H1 (cell line): ENCODE measurements at regions not wholly inside any gene's neighbourhood (a gene's known extent, or its start where the extent isn't known, plus 50 kb on each side); places are given as distances from the start of the nearest gene placed in this dataset.

Source experiments
- CTCF ChIA-PET: fragments of 300-600 bp; sonication (Branson Sonifier 250); formaldehyde crosslinking; loops from one replicate; lab custom pipeline; 2021; ENCODE audit not compliant: partially characterized antibody; lab: Charles Lee
- POLR2A ChIA-PET: fragments of 300-600 bp; sonication (Branson Sonifier 250); formaldehyde crosslinking; loops from one replicate; lab custom pipeline; 2021; ENCODE audit warnings: inconsistent platforms; ENCODE audit not compliant: partially characterized antibody; lab: Charles Lee
- DNase-seq, 2 experiments: peaks; one replicate each; pipeline versions ENCODE4 v3.0.0 to v3.0.0-alpha.2; 2010 to 2022; ENCODE audit warnings: low spot score in 2 of 2, low read depth in 1 of 2, mixed read lengths in 1 of 2
- FAIRE-seq: peaks from 2 replicates; lab custom pipeline; 2011; peaks lifted over from hg19 to GRCh38; lab: Jason Lieb, UNC
- H2AFZ ChIP-seq: 2 replicates; pipeline ENCODE4 v1.8.1; 2012; ENCODE audit warnings: low read length, inconsistent platforms
- H2AK5ac ChIP-seq: 2 replicates; pipeline ENCODE4 v1.6.1; 2013; ENCODE audit warnings: low read depth, low read length
- H2BK120ac ChIP-seq: replicated peaks from 2 replicates; pipeline ENCODE3; 2013; ENCODE audit warnings: low read depth, low read length, inconsistent platforms
- H2BK12ac ChIP-seq: 2 replicates; pipeline ENCODE4 v1.6.1; 2013; ENCODE audit warnings: low read depth, low read length
- H2BK15ac ChIP-seq: 2 replicates; pipeline ENCODE4 v1.6.1; 2013; ENCODE audit warnings: low read length
- H2BK20ac ChIP-seq: 2 replicates; pipeline ENCODE4 v1.6.1; 2013; ENCODE audit warnings: low read length
- H2BK5ac ChIP-seq: 2 replicates; pipeline ENCODE4 v1.6.1; 2013; ENCODE audit warnings: low read depth, low read length
- H3K14ac ChIP-seq: 2 replicates; pipeline ENCODE4 v1.6.1; 2013; ENCODE audit warnings: inconsistent platforms; ENCODE audit not compliant: insufficient read length
- H3K18ac ChIP-seq: 2 replicates; pipeline ENCODE4 v1.6.1; 2013; ENCODE audit warnings: low read length; ENCODE audit errors: extremely low read depth
- H3K23ac ChIP-seq: 2 replicates; pipeline ENCODE4 v1.6.1; 2013; ENCODE audit warnings: inconsistent platforms; ENCODE audit not compliant: insufficient read length
- H3K23me2 ChIP-seq: 2 replicates; pipeline ENCODE4 v1.6.1; 2013; ENCODE audit warnings: low read depth, low read length
- H3K27ac ChIP-seq: 2 replicates; pipeline ENCODE4 v1.6.1; 2011; ENCODE audit warnings: low read depth, low read length, inconsistent platforms
- H3K27me3 ChIP-seq, 4 experiments: replicated peaks in 1 of 4; 1 replicate in 1 of 4; 2 replicates in 3 of 4; pipeline versions ENCODE4 v1.6.1 to v1.8.1; 2011 to 2013; ENCODE audit warnings: low read length in 3 of 4, mild to moderate bottlenecking in 3 of 4, inconsistent platforms in 2 of 4, mixed read lengths in 2 of 4, moderate library complexity in 1 of 4; ENCODE audit not compliant: control insufficient read depth in 3 of 4, insufficient read depth in 3 of 4; ENCODE audit errors: extremely low read depth in 1 of 4
- H3K36me3 ChIP-seq, 4 experiments: 2 replicates each; pipeline versions ENCODE4 v1.6.1 to v1.8.1; 2011 to 2013; ENCODE audit warnings: mild to moderate bottlenecking in 4 of 4, low read length in 3 of 4, moderate library complexity in 2 of 4, control low read depth in 1 of 4, inconsistent platforms in 1 of 4; ENCODE audit not compliant: insufficient read depth in 4 of 4, control insufficient read depth in 2 of 4
- H3K4ac ChIP-seq: replicated peaks from 2 replicates; pipeline ENCODE3; 2013; ENCODE audit warnings: low read length, low read depth, mixed read lengths, inconsistent platforms; ENCODE audit not compliant: insufficient read length
- H3K4me1 ChIP-seq, 4 experiments: replicated peaks in 1 of 4; 1 replicate in 1 of 4; 2 replicates in 3 of 4; pipeline versions ENCODE4 v1.6.1 to v1.8.1; 2011 to 2013; ENCODE audit warnings: low read length in 3 of 4, inconsistent platforms in 2 of 4, mixed read lengths in 1 of 4; ENCODE audit not compliant: insufficient read depth in 4 of 4, control insufficient read depth in 3 of 4
- H3K4me2 ChIP-seq, 2 experiments: 2 replicates each; pipeline versions ENCODE4 v1.6.1 to v1.8.1; 2011 to 2013; ENCODE audit warnings: low read depth in 2 of 2, low read length in 2 of 2, control low read depth in 1 of 2, inconsistent platforms in 1 of 2, mild to moderate bottlenecking in 1 of 2; ENCODE audit not compliant: insufficient read depth in 1 of 2
- H3K4me3 ChIP-seq, 4 experiments: fragments of 200-600, 300-600 bp in 1 of 4; sonication (generic), shearing (Covaris generic), sonication (Bioruptor Twin) in 1 of 4; 2 replicates each; pipeline versions ENCODE4 v1.5.1 to v1.8.1; 2011 to 2016; ENCODE audit warnings: low read length in 4 of 4, low read depth in 3 of 4, control low read depth in 2 of 4, inconsistent platforms in 2 of 4, mild to moderate bottlenecking in 2 of 4, mixed read lengths in 1 of 4, moderate library complexity in 1 of 4; ENCODE audit not compliant: insufficient read depth in 2 of 4; ENCODE audit errors: extremely low read depth in 1 of 4
- H3K56ac ChIP-seq: replicated peaks from 2 replicates; pipeline ENCODE3; 2013; ENCODE audit warnings: low read depth, mild to moderate bottlenecking, mixed read lengths, low read length, inconsistent platforms; ENCODE audit not compliant: insufficient read length
- H3K79me1 ChIP-seq: 2 replicates; pipeline ENCODE4 v1.6.1; 2013; ENCODE audit warnings: low read depth, low read length, control low read depth
- H3K79me2 ChIP-seq, 2 experiments: 2 replicates each; pipeline versions ENCODE4 v1.6.1 to v1.8.1; 2012 to 2013; ENCODE audit warnings: low read length in 2 of 2, mild to moderate bottlenecking in 2 of 2, inconsistent platforms in 1 of 2; ENCODE audit not compliant: insufficient read depth in 2 of 2, control insufficient read depth in 1 of 2
- H3K9ac ChIP-seq, 4 experiments: replicated peaks in 1 of 4; 1 replicate in 1 of 4; 2 replicates in 3 of 4; pipeline versions ENCODE4 v1.6.1 to v1.8.1; 2011 to 2013; ENCODE audit warnings: low read depth in 3 of 4, low read length in 3 of 4, control low read depth in 2 of 4, mild to moderate bottlenecking in 2 of 4, moderate library complexity in 2 of 4, inconsistent platforms in 1 of 4; ENCODE audit errors: extremely low read depth in 1 of 4
- H3K9me3 ChIP-seq, 2 experiments: 2 replicates each; pipeline versions ENCODE4 v1.6.1 to v1.8.1; 2012 to 2013; ENCODE audit warnings: mild to moderate bottlenecking in 2 of 2, moderate library complexity in 2 of 2, control low read depth in 1 of 2, inconsistent platforms in 1 of 2, low read depth in 1 of 2, low read length in 1 of 2, mixed read lengths in 1 of 2; ENCODE audit not compliant: insufficient read depth in 2 of 2
- H4K20me1 ChIP-seq, 2 experiments: replicated peaks in 1 of 2; 2 replicates each; pipeline versions ENCODE3 to v1.8.1; 2011 to 2013; ENCODE audit warnings: inconsistent platforms in 2 of 2, low read length in 2 of 2, mild to moderate bottlenecking in 1 of 2; ENCODE audit not compliant: insufficient read depth in 2 of 2, control insufficient read depth in 1 of 2
- H4K5ac ChIP-seq: 2 replicates; pipeline ENCODE4 v1.6.1; 2013; ENCODE audit warnings: low read length, low read depth, mixed read lengths, inconsistent platforms; ENCODE audit not compliant: insufficient read length
- H4K8ac ChIP-seq: 2 replicates; pipeline ENCODE4 v1.8.0; 2013; ENCODE audit warnings: mild to moderate bottlenecking, moderate library complexity, low read length, inconsistent platforms; ENCODE audit not compliant: insufficient read depth; ENCODE audit errors: extremely low read depth
- H4K91ac ChIP-seq: replicated peaks from 2 replicates; pipeline ENCODE3; 2013; ENCODE audit warnings: low read length, mixed read lengths, inconsistent platforms; ENCODE audit not compliant: insufficient read length
- ATF2 ChIP-seq: IDR thresholded peaks from 2 replicates; pipeline ENCODE4 v1.6.1; 2012; ENCODE audit warnings: low read length, inconsistent platforms
- SAP30 ChIP-seq: fragments of 300-600 bp; sonication (generic); IDR thresholded peaks from 2 replicates; pipeline ENCODE4 v1.7.1; 2012; ENCODE audit warnings: low read length, moderate library complexity, mild to moderate bottlenecking, inconsistent platforms; ENCODE audit not compliant: insufficient read depth, insufficient replicate concordance
- WGBS, 2 experiments: shearing (Covaris generic) in 1 of 2; methylation state at CpG; one replicate each; pipeline versions ENCODE4 v1.1.6 to v1.1.7; 2013 to 2015; ENCODE audit warnings: low lambda C conversion rate in 2 of 2, mixed read lengths in 2 of 2, inconsistent platforms in 1 of 2, low coverage in 1 of 2, missing lambda C conversion rate in 1 of 2; ENCODE audit not compliant: insufficient replicate concordance in 2 of 2, insufficient coverage in 1 of 2, insufficient read length in 1 of 2; ENCODE audit errors: extremely low coverage in 1 of 2, missing lambda C conversion rate in 1 of 2; 5-methylcytosine and 5-hydroxymethylcytosine counted together

- Histone ChIP-seq H3K9ac (no peak overlapping the region), H3K23ac (no peak overlapping the region), H3K4me2 (no peak overlapping the region), H3K36me3 (no peaks in the 10 kb centered on the region), H3K79me2 (no peaks in the 10 kb centered on the region), H2BK5ac (no peak overlapping the region), H3K23me2 (no peaks in the 10 kb centered on the region), H4K20me1 (no peaks in the 10 kb centered on the region), H3K14ac (no peak overlapping the region), H2BK15ac (no peak overlapping the region), H3K56ac (no peak overlapping the region), H3K4ac (no peak overlapping the region), H2AFZ (no peak overlapping the region), H4K5ac (no peak overlapping the region), H2BK120ac (no peak overlapping the region), H3K79me1 (no peaks in the 10 kb centered on the region), H4K91ac (no peak overlapping the region), H2BK20ac (no peak overlapping the region), H3K18ac (no peak overlapping the region), H3K4me3 (no peak overlapping the region), H3K4me1 (peaks cover 0 to 8% (median 2%) of the 10 kb centered on the region in 4 experiments; a peak in 6 of 7 replicates), H4K8ac (no peak overlapping the region), H2AK5ac (no peak overlapping the region), H3K27ac (no peak overlapping the region), H3K27me3 (peaks cover 0 to 1% (median 0%) of the 10 kb centered on the region in 4 experiments; a peak in 1 of 7 replicates), H2BK12ac (no peak overlapping the region), H3K9me3 (no peaks in the 10 kb centered on the region)
- 93% methylated on average over 6 of the region's 6 CpGs; no CpG with 5 or more reads in 1 of the 2 experiments for WGBS, 2 experiments
- TF ChIP-seq SAP30 = no peak
- no peak for TF ChIP-seq ATF2
- ChIA-PET POLR2A (no interaction called here), CTCF (no interaction called here)
- DNase-seq (no peak), FAIRE-seq (no peak)
Measured at GRCh38 chr15:67920524-67921240, 80.8 kb upstream of the RNU6-1 start.
